ENCODE measurements at regions not wholly inside any gene's neighbourhood (a gene's known extent, or its start where the extent isn't known, plus 50 kb on each side); places are given as distances from the start of the nearest gene placed in this dataset.
"Not testable (repeated sequence)": the region's sequence is repeated elsewhere in the genome, so short reads cannot be mapped to it uniquely, and the experiment has no call there.

DNA sequence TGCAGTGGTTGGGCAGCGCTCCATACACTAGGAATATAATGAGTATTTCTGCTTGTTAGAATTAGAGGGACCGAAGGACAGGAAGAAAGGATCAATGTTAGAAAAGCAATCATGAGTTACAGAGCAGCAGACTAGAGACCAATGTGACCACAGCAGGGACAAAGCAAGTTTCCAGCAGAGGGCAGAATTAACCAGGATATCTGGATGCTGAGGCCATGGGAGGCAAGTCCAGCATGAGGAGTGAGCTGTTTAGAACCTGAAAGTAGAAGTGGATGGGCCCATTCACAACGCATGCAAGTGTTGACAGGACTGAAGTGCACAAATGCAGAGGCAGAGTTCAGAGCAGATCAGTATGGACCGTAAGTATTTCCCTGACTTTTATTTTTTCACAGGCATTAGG, 910.4 kb upstream of the GYPC start:
- no peak for DNase-seq

DNA sequence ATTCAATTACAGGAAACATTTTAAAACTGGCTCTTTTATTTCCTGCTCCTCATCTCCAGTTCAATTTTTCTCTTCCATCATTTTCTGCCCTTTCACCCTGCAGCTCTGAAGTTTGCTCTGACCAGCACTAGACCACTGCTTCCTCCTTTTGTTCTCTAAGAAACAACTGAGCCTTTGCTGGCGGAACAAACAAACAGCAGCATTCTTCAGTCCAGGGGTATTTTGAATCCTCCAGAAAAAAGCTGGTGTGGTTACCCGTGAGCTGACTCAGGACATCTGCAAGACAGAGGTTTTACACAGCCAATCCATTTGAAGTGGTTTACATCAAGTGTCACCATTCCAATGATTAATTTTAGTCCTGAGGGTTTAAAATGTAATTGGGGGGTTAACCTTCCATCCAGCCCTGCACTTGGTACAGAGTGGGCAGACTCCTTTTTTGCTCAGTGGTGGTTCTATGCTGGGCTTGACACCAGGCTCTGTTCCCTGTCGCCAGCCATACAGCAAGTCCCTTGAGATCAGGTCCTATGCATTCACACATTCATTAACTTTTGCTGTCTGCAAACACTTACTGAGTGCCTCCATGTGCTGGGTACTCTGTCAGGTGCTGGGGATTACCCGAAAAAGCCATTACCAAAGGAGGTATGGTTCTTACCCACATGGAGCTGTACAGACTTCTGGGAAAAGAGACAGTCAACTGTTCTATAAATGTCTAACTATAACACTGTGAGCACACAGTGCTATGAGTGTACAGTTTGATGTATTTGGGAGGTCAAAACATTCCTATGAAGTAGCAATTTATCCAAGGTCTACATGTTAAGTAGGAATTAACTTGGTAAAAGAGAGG, 909.4 kb upstream of the GYPC start:
- no peak for DNase-seq

DNA sequence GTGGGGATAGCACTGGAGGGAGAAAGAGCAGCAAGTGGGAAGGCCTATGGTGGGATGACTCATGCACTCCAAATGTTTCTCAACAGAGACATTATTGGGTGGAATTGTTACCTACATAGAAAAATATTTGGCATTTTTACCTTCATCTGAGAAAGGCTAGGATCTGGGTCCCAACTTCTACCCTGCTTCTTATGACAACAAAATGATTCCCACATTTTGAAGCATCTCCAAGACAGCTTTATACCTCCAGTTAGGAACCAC, 908.9 kb upstream of the GYPC start:
- DNase-seq: no peak

DNA sequence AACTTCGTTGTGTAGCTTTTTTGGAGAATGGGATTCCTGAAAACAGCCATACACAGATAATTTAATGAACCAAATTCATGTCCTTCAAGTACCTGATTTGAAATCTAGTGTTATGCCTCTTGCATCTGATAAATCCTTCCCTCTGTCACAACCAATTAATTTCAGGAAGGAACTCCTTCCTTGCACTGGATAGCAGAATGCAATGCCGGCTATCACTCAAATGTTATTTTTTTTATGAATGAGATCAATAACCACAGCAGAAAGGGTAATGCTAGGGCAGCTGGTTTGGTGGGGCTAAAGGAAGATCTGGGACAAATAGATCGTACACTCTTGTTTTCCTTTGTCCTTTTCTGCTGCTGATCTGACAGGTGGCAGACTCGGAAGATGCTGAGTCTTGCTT, 899.5 kb upstream of the GYPC start:
- no peak for DNase-seq

DNA sequence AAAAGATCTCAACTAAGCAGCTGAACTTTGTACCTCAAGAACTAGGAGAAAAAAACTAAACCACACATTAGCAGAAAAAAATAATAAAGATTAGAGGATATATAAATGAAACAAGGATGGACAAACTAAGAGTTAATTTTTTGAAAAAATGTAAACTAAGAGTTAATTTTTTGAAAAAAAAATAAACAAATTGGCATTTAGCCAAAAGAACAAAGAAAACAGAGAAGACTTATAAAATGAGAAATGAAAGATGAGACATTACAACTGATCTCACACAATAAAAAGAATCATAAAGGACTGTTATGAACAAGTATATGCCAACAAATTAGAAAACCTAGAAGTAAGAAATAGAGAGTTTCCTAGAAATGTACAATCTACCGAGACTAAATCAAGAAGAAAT, 859.2 kb upstream of the GYPC start:
- no peak for DNase-seq

DNA sequence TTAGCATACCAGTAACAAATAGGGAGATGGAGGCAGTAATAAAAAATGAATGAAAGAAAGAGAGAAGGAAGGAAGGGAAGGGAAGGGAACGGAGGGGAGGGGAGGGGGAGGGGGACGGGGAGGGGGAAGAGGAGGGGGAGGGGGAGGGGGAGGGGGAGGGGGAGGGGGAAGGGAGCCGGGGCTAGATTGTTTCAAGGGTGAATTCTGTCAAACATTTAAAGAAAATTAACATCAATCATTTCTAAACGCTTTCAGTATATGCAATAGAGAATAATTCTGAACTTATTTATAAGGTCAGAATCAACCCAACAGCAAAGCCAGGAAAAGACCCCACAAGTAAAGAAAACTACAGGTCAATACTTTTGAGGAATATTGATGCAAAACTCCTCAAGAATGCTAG, 858.8 kb upstream of the GYPC start:
- no peak for DNase-seq

DNA sequence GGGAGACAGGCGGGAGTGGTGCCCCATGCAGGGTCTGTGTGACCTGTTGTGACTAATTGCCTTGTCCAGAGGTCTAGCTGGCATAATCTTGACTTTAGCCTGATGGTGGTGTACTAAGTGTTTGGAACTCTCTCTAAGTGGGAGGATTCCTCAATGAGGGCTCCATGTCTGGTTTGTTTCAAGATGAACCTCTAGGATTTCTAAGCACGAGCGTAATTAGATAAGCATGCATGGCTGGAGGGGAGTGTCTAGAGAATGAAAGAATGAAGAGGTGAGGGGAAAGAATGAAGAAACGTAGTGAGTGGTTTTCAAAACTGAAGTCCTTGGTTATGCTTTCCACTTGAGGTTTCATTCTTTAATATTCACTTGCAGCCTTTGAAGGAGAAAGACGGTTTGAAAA, 833.2 kb upstream of the GYPC start:
- no peak for DNase-seq

DNA sequence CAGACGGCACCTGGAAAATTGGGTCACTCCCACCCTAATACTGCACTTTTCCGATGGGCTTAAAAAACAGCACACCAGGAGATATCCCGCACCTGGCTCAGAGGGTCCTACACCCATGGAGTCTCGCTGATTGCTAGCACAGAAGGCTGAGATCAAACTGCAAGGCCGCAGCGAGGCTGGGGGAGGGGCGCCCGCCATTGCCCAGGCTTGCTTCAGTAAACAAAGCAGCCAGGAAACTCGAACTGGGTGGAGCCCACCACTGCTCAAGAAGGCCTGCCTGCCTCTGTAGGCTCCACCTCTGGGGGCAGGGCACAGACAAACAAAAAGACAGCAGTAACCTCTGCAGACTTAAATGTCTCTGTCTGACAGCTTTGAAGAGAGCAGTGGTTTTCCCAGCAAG, 830.2 kb upstream of the GYPC start:
- not testable (repeated sequence) for DNase-seq

DNA sequence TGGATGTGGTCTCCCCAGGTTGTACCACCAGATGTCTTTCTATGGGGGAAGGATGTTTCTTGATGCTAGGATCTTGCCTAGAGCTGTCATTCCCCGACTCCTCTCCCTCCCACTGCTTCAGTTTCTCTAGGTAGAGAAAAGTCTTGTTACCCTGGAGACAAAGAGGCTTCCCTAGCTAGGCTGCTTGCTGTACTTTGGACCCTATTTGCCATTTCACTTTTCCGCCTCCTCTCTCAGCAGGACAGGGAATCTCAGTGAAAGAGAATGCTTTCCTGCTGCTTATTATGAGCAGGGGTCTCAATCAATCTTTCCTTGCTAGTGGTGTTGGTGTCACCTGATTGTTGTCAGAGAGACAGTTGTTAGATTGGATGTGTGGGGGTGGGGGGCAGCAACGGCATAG, 818.8 kb upstream of the GYPC start:
- no peak for DNase-seq

DNA sequence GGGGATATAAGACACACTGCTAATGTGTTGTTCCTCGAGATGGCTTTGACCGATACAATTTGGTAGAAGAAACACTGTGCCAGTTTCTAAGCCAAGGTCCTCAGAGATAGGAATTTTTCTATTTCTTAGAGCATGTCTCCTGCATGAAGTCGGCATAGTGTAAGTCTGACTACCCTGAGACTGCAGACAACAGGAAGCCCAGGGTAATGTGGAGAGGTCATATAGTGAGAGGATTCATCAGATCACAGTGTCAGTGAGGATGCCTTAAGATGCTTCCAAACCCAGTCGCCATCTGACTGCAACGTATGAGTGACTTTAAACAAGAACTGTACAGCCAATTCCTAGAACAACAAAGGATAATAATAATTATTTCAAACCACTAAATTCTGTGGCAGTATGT, 818.3 kb upstream of the GYPC start:
- DNase-seq: no peak

DNA sequence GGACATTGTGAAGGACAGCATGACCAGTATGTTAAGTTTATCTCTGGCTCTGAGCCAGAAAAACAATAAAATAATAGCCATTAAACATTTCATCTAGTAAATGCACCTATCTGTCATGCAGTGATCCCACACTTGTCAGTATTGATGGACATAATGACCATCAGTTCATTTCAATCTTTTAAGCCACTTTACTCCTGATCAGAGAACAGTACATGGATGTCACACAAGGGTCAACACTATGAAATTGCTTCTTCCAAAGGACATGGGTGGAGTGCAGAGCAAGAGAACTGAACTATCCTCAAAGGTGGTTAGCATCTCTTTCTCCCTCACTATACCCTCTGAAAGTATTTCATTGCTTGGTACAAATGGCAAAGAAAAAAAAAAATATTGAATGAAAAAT, 816.0 kb upstream of the GYPC start:
- DNase-seq: no peak

DNA sequence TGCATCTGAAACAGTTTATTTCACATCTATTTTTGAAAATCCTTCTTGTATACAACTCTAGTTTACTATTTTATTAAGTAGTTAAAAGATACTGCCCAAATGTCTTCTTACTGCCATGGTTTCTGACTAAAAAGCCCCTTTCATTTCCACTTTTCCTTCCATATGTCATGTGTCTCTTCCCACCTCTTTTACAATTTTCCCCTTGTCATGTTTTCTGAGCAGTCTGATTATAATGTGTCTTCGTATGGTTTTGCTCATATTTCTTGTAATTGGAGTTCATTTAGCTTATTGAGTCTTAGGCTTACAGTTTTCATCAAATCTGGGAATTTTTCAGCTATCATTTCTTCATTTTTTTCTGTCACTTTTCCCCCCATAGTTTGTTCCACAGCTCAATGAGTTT, 813.9 kb upstream of the GYPC start:
- DNase-seq: no peak

DNA sequence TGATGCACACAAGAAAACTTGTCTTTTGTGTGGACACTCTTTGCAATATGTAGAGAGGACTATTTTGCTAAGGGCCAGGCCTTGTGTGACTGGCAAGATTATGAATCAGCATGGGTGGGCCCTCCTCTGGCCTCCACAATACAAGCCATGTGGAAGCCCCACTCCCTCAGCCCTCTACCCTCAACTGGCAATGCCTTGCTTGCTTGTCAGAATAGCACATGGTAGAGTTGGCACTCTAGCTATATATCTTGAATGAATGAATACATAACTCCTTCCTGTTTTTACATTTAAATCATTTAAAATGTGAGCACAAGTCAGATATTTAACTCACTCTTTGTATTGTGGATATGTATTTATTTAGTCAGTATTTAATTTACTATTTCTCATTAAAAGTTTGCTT, 805.4 kb upstream of the GYPC start:
- DNase-seq: no peak

DNA sequence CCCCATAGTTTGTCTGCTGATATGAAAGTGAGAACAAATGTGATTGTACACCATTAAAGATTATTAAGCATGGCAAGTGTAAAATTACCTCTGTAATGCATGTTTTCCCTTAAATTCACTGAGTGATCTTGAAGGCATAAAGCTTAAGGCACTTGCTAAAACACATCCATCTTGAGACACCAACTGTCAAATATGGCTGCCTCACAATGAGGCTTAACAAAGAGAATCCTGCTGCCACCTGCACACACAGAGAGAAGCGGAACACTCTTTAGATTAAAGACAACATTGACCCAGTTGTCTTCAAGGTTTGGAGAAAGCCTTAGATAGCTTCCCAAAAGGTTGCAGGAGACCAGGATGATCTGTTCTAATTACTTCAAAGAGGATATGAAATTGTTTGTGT, 803.6 kb upstream of the GYPC start:
- no peak for DNase-seq

DNA sequence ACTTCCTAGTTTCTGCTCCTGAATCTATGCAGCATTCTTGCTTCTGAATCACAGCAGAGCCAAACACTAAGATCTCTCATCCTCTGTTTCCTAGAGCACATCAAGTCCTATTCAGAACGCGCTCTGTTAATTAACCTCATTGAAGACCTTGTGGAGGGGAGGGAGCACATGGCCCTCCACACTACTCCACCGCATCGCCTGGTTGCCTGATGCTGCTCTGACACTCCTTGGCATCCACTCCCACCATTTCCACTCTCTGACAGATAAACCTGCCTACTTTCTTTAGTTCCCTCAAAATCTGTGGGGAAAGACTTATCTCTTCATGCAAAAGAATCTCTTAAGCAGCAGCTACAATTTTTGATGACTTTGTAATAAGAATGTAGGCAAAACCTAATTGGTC, 802.3 kb upstream of the GYPC start:
- DNase-seq: no peak

DNA sequence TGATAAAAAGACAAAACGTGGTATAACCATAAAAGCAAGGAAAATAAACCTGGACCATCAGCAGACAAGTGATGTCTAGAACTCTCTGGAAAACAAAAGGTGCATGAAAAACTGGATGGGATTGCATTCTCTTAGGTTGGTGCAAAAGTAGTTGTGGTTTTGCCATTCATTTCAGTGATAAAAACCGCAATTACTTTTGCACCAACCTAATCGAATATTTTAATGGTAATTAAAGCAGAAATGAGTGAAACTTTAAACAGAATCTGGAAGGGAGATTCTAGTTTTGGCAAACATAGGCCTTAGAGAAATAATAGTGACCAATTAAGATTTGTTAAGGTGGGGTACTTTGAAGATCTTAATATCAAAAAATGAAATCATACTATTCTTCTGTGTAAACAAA, 800.8 kb upstream of the GYPC start:
- DNase-seq: no peak

DNA sequence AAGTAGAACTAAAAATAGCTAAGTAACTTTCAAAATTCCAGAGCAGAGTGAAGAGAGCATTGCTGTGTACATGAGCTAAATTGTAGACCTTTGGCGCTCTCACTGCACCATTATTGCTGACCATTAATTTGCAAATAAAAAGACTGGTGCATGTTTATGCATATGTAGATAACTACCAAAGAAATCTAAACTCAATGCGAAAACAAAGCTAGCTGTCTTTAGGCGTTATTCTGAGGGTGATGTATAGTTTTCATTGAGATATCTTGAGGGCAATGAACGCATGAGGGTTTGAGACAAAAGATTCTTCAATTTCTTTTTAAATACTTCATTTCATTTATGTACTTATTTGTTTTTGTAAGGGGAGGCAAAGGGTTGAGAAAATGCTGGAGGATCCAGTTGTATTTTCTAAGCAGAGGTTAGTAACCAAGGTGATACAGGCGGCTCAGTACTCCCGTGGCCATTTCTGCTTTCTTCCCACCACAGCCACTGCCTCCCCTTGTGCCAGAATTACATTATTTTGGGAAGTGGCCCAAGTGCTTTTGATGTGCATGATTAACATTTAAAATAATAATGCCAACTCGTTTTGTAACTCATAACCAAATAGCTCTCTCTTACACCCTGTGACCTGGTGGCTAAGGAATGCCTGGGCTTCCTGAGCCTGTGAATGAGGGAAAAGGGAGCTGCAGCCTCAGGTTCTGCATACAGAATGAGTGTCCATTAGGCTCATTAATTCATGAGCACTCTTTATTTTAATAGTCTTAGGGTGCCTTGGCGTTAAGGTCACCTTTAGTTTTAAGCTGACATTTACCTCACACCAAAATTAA, 797.8 kb upstream of the GYPC start:
- no peak for DNase-seq

DNA sequence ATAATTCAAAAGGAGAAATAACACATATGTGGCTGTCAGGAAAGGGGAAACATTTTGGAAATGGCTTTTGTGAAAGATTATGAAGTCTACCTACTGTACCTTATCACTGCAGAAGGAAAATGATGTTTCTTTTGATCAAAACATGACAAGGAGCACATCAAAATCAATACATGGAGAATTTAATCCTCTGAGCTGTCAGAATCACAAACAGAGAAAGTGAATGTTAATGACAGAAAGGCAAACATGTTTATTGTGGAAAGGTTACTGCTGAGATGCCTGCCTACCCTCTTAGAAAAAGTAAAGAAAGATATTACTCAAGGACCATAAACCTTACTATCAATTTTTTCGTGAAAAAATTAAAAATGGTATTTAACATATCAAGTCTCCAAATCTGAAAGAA, 794.5 kb upstream of the GYPC start:
- DNase-seq: no peak

DNA sequence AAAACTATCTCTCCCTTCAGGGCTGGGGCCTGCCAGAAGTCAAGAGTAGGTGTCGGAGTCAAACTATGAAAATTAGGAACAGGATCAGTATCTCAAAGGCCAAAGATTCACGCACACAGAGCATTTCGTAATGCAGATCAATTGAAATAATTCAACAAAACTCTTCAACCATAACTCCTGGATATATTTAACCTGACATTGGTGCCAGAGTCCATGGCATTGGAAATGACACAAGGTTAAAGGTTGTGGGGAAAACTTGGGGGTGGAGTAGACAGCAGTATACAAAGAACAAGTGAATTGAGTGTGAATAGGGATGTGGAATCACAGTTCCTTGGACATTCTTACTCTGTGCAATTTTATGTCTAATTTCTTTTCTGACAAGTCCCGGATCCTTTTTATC, 788.0 kb upstream of the GYPC start:
- no peak for DNase-seq

DNA sequence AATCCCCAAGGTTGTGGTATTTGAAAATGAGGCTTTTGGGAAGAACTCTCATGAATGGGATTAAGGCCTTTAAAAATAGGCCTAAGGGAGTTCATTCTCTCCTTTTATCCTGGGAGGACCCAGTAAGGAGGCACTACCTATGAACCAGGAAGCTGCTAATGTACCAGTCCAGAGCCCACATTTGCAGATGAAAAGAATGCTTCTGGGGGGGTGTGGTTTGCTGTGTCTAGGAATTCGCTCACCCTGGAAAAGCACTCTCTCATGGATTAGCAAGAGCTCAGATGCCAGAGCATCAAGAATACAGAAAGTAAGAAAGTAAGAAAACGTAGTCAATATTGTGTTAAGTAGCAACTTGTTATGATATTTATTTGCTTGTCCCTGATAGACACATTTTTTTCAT, 785.7 kb upstream of the GYPC start:
- no peak for DNase-seq

DNA sequence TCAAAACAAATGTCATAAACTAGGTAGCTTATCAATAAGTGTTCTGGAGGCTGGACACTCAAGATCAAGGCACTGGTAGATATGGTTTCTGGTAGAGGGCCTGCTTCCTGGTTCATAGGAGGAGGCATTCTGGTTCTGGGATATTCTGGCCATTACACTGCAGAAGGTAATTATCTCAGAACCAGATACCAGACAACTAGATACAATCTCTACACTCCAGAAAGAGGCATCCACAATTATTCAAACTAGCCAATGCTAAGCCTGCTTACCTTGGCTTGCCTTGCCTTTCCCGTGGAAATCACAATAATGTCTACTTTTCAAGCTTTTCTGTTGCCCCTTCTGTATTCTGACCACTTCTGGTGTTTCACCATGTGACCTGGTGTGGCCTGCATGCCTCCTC, 785.2 kb upstream of the GYPC start:
- DNase-seq: no peak

DNA sequence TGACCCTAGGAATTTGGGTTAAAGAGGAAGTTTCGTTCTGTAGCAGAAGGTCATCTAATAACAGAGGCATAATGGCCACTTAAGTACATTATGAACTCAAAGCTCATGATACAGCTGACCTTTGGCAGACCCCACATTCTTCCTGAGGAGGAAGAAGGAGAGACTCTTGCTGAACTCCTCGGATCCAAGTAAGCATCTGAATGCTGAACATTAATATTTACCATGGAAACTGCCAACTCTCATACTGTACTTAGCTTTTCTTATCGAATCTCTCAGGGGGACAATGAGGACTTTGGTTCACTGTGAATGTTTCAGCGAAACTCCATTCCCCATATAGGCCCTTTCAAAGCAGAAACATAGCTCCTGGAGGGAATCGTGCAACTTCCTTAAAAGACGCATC, 781.4 kb upstream of the GYPC start:
- DNase-seq: no peak

DNA sequence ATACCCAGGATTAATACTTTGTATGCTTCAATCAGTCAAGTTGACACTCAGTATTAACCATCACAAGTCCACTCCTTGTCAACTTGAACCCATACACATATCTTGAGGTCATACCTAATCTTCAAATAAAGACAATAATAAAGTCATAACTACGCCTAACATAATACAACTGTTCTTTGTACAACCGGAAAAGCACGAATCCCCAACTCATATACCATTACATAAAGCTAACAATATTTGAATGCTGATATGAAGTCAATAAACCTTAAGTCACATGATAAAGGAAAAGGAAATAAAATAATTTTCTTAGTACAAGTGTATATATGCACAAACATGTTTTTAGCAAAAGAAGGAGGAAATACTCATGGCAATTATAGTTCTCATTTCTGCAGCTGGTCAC, 770.6 kb upstream of the GYPC start:
- no peak for DNase-seq

DNA sequence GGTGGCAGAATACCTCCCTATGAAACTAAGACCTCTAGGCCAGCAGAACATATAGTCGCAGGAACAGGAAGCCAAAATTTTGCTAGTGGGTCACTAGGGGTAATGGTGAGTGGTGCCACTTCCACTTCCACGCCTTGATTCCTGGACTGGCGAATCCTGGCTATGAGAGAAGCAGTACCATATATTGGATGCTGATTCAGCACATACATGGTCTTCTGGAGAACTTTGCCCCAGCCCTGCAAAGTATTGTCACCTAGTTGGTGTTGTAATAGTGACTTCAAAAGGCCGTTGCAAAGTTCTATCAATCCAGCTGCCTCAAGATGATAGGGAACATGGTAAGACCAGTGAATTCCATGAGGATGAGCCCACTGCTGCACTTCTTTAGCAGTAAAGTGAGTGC, 769.8 kb upstream of the GYPC start:
- no peak for DNase-seq

DNA sequence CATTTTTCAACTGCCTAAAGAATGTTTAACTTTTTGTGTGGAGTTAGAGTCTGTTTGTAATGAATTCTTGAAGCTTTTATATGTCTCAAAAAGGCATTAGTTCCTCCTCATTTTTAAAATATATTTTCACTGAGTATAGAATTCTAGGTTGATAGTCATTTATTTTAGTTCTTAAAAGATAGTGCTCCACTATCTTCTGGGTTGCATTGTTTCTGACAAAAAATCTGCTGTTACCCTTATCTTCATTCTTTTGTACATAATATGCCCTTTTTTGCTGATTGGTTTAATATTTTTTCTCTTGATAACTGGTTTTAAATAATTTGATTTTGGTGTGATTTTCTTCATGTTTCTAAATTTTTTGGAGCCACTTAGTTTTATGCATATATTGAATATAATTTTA, 754.7 kb upstream of the GYPC start:
- DNase-seq: no peak
